Activated CD4-positive, CD25-positive, alpha-beta regulatory T cell (primary cell): ENCODE measurements at regions not wholly inside any gene's neighbourhood (a gene's known extent, or its start where the extent isn't known, plus 50 kb on each side); places are given as distances from the start of the nearest gene placed in this dataset.
"Not testable (repeated sequence)": the region's sequence is repeated elsewhere in the genome, so short reads cannot be mapped to it uniquely, and the experiment has no call there.

Source experiments
- DNase-seq, 4 experiments: peaks; one replicate each; lab custom pipeline; 2025; lab: John Stamatoyannopoulos, UW

DNA sequence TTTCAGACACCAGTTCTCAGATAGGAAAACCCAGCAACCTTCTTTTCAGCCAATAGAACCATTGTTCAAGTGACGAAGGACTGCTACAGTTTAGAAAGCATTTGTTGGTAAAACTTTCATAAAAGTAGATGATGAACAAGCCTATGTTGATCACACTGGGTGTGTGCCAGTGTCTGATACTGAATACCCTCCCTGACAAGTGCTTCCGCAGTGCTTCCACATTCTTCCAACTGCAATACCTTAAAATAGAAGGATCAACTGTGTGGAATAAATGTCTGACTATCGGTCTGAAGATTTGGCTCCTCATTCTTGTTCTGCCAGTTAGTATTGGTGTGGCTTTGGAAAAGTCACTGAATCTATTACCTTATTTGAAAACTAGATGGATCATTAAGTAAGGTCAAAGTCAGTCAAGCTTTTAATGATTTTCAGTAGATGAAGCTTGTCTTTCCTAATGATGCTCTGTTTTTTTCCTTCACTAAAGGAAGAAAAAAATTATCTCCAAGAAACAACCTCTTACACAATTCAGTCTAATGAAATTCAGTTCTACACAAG, 479.4 kb upstream of the CBLB start:
- no peak for DNase-seq

DNA sequence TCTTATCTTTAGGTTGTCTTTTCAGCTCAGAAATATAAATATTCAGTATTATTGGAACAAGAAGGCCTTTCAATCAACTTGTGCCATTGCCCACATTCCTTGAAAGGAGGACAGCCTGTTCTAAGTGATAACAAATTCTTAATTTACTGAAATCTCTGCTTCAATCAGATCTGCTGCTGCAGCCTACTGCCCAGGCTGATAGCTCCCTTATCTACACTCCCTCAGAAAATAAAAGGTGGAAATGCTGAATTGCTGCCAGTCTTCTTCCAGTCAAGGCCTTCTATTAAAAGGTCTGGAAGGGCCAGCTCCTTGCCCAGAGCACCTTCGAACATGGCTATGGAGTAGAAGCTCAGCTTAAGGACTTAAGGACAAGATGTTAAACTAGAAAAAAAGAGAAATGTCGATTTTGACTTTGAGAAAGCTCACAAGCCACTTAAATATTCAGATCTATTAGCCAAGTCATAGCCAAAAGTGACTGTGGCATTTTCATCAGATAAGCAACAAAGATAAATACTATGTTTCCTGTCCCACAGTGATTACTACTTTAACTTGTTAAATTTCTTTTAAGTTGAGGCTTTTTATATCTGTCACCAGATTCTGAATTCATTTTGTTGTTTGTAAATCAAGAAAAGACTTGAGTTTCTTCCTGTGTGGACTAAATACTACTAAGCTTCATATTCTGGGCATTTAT, 480.5 kb upstream of the CBLB start:
- DNase-seq, result no peak

DNA sequence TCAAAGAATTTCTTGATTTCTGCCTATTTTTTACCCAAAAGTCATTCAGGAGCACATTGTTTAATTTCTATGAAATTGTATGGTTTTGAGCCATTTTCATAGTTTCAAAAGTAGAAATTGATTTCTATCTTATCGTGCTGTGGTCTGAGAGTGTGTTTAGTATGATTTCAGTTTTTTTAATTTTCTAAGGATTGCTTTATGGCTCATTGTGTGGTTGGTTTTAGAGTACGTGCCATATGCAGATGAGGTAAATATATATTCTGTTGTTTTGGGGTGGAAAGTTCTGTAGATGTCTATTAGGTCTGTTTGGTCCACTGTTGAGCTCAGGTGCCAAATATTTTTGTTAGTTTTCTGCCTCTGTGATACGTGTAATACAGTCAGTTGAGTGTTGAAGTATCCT, 487.1 kb upstream of the CBLB start:
- DNase-seq, result no peak

DNA sequence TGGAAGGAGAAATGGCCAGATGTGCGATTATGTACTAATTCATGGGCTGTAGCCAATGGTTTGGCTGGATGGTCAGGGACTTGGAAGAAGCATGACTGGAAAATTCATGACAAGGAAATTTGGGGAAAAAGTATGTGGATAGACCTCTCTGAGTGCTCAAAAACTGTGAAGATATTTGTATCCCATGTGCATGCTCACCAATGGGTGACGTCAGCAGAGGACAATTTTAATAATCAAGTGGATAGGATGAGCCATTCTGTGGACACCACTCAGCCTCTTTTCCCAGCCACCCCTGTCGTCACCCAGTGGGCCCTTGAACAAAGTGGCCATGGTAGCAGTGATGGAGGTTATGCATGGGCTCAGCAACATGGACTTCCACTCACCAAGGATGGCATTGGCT, 490.9 kb upstream of the CBLB start:
- DNase-seq, result no peak

DNA sequence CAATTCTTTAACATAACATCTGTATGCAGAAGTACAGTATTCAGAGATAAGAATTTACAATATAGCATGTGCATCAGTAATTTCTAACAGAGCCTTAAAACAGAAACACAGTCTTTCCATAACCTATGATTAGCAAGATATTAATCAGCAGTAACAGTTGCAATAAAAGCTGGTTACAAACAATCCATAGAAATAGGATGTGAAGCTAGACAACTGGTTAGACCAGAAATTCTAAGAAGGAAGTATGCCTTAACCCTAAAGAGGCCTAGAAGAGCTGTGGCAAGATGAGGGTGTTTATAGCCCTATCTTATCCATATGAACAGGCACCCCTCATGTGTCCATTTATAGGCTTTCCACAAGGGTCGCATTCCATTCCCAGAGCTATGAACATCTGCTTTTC, 492.1 kb upstream of the CBLB start:
- DNase-seq, result not testable (repeated sequence)

DNA sequence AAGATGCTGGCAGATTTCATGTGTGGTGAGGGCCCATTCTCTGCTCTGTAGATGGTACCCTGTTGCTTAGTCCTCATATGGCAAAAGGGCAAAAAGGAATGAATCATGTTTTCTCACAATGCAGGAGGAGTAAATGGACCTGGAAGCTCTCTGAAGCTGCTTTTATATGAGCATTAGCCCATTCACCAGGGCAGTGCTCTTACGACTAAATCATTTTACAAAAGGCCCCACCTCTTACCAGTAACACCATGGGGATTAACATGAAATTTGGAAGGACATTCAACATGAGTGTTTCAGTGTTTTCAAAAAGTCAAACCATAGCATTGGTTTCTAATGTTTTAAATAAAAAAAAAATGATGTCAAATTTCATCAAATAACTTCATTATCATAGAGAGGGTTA, 495.7 kb upstream of the CBLB start:
- no peak for DNase-seq

DNA sequence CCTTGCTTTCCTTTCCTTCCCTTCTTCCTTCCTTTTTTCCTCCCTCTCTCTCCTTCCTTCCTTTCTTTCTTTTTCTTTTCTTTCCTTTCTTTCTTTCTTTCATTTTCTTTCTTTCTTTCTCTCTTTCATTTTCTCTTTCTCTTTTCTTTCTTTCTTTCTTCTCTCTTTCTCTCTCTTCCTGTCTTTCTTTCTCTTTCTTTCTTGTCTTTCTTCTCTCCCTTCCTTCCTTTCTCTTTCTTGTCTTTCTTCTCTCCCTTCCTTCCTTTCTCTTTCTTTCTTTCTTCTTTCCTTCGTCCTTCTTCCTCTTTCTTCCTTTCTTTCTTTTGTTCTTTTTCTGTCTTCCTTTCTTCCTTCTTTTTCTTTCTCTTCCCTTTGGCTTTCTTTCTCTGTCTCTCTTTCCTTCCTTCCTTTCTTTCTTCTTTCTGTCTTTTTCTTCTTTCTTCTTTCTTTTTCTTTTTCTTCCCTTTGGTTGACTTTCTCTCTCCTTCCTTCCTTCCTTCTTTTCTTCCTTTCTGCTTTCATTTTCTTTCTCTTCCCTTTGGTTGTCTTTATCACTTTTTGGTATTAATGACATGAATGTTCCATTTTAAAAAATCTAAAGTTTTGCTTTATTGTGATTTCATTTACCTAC, 496.4 kb upstream of the CBLB start:
- DNase-seq, result no peak

DNA sequence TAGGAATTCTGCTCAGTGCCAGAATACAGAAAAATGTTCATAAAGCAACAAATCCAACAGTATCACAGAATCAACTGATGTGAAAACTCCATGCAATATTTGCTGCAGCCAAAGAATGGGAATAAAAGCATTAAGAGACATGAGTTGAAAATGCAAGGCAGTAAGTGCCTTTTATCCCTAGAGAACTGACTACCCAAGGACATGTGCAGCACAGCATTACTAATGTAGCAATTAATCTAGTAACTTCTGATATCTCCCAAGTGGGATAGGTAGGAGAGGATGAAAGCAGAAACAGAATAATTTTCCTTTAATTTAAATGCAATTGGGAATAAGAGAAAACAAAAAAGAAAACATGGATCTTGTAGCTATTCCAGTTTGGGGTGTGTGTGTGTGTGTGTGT, 497.5 kb upstream of the CBLB start:
- no peak for DNase-seq

DNA sequence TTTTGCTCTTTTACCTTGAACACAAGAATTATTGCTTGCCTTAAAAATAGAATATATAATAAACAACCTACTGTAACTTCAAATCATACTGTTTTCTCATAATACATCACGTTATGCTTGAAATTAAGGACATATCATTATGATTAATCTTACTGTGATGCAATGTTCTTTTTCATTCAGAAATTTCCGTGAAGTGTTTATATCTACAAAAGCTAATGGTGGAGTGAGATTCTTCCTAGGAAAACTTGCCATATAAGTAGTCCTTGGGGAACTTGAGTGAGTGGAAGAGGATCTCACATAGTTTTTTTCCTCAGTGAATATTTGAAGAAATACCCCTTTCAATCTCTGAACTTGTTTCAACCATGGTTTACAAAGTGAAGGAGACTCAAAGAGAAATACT, 498.7 kb upstream of the CBLB start:
- DNase-seq, result no peak

DNA sequence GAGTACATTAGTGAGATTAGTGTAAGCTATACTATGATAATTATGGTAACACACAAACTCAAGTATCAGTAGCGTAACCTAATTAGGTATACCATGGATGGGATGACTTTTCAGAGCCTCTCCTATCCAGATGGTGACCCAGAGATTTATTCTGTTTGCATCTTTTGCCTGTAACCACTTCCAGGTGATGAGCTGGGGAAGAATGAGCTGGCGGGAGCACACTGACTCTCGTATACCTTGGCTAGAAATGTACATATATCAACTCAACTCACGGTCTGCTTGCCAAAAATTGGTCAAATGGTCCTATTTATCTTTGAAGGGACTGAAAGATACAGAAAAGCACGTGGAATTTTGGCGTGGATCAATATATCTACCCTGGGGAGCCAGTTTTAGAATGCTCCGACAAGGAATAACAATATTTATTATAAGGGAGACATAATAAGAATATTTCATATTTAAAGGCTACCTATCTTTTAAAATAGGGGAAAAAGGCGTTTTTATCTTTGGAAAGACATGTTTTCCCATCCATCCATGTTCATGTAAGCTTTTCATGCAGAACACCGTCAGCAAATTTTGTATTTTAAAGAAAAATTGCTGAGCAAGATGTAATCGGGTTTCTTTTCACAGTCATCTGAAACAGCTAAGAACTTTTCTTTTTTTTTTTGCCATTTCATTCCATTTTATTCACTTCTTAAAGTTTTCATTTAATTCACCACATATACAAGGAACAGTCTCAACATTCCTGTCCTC, 502.6 kb upstream of the CBLB start:
- DNase-seq, result no peak

DNA sequence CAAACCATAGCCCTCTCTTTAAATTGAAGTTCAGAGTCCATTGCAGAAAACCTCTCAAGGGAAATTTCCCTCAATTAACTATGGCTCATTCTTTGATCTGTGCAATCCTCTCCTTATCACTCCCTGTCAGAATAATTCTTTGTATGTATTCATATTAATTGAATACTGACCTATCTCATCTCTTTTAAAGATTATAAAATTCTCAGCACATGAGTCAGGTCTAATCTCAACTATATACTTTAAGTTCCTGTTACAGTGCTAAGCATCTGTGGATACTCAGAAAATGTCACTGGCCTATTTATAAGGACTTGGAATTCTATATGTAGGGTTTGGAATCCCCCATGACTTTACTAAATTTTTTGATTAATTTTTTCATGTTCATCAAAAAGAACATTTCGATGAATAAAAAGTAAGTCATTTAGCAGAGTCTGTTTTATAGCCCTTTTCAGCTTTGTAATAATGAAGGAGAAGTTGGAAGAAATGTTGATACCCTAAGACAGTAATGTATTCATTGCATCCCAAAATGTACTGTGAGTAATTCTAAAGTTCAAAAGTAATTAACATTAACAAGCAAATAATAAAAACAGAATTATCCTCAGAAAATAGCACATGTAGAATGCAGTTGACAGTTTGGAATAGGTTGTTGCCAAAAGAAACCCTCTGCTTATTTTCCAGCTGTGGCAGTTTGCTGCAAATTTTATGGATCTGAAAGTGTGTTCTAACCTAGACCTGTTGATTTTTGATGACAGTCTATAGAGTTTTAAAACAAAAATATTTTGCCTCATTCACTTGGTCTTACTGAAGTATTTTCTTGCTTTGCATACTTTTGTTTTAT, 503.4 kb upstream of the CBLB start:
- DNase-seq, result no peak

DNA sequence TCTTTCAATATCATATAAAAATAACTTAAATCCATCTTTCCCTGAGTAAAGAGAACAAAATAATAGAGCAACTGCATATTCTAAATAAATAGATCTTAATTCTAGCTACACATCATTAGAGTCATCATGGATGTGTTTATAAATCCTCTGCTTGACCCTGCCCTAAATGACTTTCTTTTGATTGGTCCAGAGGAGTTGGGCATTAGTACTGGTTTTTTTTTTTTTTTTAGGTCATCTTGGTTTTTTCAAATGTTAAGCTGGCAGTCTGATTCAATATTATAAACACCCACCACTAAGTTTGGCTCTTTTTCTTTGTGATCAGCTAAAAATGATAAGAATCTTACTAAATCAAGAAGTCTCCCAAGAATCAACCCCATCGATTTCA, 504.0 kb upstream of the CBLB start:
- no peak for DNase-seq

DNA sequence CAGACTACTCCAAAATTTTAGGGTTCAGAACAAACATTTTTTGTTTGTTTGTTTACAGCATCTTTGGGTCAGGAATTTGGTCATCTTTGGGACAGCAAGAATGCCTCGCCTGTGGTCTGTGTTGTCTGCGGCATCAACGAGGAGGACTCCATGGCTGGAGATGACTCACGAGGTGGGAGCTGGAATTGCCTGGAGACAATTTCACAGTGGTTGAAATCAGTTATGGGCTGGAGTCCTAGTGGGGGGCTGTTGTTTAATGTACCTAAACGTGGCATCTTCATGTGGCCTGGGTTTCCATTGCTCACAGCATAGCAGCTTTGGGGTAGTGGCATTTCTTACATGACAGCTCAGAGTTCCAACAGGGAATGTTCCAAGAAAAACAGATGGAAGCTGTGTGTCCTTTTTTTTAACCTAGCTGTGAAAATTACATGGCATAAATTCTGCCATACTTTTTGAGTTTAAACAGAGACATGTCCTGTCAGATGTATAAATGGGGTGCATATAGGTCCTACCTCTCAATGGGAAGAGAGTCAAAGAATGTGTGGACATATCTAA, 507.3 kb upstream of the CBLB start:
- no peak for DNase-seq

DNA sequence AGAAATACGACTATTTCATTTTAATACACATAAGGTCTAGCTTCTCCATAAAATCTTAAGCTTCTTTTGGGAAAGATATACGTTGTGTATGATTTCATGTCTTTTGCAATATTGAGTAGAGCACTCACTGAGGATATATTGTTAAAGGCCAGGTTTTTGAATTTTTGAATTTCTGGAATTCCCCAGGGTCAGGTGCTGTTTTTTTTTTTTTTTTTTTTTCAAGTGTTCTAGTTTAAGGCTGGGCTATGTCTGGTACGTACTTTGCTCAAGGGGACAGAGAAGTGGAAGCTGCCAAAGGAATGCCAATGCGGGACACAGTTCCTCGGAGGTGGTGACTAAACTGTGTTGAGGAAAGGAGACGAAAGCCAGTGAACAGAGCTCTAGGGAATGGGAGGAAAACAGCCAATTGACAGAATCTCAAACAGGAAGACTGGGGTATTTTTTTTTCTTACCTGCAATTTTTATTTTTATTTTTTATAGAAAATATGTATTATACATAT, 510.5 kb upstream of the CBLB start:
- DNase-seq, result no peak

DNA sequence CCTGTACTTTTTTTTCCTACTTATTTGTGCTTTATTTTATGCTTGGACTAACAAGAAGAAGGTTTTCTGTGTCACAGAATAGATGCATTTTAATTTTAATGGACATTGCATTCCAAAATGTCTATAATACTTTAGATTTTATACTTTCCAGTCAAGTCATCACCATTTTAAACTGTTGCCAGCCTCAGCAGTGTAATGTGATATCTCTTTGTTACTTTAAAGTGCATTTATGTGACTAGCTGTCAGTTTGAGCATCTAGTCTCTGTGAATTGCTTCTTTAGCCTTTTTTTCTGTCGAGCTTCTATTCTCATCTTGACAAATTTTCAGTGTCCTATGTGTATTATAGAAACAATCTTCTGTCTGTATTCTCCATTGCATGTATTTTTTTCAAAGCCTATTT, 511.4 kb upstream of the CBLB start:
- DNase-seq, result no peak

DNA sequence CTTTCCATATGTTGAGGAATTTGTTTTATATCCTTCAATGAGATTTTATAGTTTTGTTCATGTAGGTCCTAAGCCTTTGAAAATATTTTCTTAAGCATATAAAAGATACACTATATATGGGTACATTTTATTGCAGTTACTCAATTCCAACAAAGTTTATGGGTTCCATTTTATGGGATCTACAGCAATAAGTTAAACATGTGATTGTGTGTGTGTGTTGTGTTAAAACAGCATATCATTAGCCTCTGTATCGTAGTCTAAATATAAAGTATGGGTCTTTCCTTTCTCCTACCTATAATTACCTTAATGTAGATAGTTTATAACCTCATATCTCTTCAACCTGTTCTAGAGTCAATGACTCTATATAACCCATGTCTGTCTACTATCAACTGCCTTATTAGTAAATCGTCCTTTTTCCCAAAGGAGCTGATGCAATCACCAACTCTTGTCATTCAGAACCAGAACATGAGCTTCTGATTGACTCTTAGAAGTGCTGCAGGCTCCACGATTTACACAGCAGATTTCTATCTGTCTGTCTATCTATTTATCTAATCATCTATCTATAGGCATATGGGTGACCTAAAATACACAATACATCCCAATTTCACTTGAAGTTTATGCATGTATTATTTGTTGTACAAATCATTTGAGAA, 512.6 kb upstream of the CBLB start:
- DNase-seq, result no peak

DNA sequence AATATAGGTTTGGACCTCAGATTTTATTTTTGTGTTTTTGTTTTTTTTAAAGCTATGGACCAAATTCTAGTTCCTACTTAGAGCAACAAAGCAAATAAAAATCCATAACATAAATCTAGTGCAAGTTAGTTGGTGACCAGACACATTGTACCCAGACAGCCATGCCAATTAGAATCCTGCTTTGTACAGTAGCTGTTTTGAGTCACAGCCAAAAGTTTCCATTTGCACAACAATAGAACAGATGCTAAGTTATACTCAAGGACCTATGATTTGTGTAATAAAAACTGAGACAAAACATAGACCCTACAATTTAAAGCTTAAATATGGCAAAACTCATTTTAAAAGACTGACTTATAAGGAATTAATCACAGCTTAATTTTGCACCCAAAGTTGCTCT, 513.1 kb upstream of the CBLB start:
- no peak for DNase-seq

DNA sequence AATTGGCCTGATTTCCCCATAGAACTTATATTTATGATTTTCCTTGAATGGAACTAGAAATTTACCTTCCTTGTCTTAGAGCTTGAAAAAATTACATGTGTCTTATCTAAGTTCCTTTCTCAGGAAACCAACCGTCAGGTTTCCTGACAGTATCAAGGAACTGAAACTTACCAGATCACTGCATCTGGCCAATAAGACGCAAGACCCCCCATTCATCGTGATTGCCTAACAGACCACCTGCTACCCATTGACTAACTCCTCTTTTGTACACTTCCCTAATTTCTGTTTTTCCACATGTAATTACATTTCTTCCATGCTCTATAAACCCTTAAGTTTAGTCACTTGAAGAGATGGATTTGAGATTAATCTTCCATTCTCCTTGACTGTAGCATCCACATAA, 517.2 kb upstream of the CBLB start:
- no peak for DNase-seq

DNA sequence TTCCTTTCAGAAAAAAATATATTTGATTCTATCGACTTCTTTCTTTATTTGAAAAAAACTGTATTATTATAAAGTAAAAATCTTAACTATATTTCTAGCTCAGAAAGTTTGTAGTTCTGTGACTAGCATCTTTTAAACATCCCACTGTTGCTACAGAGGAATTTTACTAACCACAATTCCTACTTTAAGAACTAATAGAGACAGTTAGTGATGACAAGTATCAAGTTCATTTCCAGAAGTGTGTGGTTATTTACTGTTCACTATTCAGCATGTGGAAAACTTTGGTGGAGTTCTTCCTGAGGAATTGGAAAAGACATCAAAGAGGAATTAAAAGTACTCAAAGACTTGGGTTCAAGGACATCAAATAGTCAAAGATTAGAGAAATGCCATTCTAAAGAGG, 524.1 kb upstream of the CBLB start:
- DNase-seq, result no peak

DNA sequence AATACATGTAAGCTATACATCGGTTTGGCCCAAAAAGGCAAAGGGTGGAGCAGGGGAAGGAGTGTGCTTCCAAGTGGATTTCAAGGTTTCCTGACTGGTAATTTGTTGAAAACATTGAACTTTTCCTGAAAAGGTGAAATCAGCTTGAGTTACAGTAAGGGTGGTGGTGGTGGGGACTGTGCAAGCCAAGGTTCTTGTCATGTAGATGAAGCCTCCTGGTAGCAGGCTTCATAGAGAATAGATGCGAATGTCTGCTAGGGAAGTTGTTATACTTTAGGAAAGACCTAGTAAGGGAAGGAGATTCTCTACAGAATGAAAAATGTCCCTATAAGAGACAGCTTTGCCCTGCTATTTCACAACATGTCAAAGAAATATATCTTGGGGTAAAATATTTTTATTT, 528.2 kb upstream of the CBLB start:
- DNase-seq, result no peak

DNA sequence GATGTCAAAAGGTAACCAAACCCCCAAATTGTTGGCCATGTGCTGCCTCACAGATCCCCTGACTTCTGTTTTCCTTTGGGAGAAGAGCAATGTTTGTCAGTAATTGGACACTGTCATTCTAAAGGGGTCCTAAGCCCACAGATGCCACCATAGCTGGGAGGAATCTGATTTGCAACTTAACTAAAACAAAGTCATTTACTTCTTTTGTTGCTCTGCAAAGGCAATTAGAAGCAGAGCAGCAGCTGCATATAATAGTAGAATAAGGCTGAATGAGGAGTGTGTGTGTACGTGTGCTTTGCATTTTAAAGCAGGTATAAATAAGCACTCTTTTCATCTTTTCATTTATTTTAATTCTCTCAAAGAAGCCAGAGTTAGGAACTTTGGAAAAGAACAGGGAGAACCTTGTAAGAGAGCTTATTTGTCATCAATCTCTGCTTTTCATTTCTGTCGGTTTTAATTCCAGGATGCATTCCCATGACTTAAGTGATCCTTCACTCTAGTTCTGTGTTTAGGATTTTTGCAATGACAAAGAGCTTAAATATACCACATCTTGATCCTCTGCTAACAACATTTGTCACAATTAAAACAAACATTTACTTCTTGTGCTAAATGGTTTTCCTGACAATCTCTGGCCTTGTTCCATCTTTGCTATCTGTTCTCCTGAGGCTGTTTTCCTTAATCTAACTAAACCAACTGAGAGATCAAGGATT, 530.2 kb upstream of the CBLB start:
- no peak for DNase-seq
